NCI-H82 (cell line): ENCODE measurements at regions not wholly inside any gene's neighbourhood (a gene's known extent, or its start where the extent isn't known, plus 50 kb on each side); places are given as distances from the start of the nearest gene placed in this dataset.
"Not testable (repeated sequence)": the region's sequence is repeated elsewhere in the genome, so short reads cannot be mapped to it uniquely, and the experiment has no call there.

ENCODE experiments used
- DNase-seq: peaks from one replicate; lab custom pipeline; 2025; lab: John Stamatoyannopoulos, UW

DNA sequence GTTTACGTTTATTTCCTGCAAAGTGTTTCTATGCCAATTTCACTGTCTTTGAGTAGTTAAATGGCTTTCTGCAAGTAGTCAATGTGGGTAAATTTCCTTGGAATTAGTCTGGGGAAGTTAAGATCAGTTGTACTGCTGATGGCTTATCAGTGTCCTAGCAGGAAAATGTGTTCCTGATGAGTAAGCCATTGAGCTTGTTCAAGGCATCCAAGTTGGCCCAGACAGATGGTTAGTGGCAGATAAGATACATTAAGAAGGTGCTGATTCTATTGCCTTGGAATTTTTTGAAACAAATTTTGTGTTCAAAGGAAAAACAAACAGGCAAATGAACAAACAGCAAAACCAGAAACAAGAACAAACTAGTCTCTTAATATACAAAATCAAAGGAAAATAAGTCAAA lies 258.4 kb downstream of the MAP2K6 start:
- DNase-seq: no peak

DNA sequence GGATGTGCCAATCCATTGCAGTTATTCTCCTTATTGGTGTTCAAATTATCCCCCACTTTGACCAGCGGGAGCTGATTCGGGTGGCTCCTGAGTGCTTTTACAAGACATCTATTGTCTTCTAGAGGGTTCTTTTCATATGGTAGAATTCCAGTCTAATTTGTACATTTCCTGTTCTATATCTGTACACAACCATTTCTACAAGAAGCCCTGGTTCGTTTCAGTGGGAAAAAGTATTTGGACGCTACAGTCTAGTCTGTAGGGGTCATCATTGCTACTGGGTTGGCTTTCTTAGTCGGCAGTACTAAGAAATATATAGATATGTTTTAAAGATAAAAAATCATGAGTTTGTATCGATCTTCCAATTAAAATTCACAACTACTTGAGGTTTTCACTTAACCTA lies 262.6 kb downstream of the MAP2K6 start:
- DNase-seq: no peak

DNA sequence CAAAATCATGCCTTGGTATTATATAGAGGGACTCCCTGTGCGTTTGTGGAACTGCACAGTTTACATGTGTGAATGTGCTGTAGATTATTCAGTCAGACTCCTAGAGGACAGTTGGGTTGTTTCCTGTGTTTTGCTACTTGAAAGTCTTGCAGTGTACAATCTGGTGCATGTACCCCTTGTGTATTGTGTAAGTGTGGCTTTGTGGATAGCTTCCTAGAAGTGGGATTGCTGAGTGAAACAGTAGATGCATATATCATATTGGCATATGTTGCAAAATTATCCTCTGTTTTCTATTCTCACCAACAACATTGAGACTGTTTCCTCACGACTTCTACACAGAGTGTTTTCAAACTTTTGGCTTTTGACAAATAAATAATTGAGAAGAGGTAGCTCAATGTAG lies 263.7 kb downstream of the MAP2K6 start:
- no peak for DNase-seq

DNA sequence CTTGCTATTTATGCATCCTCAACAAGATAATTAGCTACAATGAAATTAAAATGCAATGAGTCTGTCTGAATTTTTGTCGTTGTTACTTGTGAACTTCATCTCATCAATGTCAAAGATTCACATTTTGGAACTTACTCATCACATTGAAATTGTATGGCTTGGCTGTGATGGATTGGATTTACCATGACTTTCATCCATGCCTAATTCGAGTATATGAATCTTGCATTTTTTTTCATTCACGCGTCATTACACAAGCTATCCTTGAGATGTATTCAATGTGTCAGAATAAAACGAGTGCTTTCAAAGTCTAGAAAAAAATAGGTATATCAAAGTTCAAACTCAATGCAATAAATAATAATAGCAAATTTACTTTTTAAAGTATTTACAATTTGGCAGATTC lies 265.3 kb downstream of the MAP2K6 start:
- DNase-seq: no peak

DNA sequence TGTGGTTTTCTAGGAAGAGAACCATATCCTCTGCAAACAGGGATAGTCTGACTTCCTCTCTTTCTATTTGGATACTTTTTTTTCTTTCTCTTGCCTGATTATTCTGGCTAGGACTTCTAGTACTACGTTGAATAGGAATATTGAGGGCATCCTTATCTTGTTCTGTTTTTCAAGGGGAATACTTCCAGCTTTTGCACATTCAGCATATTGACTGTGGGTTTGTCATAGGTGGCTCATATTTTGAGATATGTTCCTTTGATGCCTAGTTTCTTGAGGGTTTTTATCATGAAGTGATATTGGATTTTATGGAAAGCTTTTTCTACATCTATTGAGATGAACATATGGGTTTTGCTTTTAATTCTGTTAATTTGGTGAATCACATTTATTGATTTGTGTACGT lies 269.8 kb downstream of the MAP2K6 start:
- no peak for DNase-seq

DNA sequence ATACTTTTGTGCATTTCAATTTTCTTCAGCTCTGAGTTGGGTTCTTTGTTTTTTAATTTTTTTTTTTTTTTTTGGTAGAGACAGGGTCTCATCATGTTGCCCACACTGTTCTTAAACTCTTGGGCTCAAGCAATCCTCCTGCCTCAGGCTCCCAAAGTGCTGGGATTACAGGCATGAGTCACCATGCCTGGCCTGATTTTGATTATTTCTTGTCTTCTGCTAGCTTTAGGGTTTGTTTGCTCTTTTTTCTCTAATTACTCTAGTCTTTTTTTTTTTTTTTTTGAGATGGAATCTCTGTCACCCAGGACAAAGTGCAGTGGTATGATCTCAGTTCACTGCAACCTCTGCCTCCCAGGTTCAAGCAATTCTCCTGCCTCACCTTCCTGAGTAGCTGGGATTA lies 270.7 kb downstream of the MAP2K6 start:
- not testable (repeated sequence) for DNase-seq

DNA sequence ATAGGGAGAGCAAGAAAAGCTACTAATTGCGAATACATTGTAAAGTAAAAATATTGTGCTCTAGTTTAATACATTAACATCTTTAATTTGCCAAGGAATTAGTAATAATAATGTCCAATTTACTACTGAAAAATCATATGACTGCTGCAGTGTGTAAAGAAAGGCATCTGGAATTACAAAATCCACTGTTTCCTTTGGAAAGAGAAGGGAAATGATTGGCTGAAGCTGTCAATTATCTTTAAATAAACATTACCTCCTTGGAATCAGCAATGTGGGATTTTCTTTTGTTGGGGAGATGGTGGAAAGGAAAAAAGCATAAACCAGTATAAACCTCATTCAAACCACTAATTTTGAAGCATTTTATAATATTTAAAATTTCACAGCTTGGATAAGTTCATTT lies 276.0 kb downstream of the MAP2K6 start:
- DNase-seq: no peak

DNA sequence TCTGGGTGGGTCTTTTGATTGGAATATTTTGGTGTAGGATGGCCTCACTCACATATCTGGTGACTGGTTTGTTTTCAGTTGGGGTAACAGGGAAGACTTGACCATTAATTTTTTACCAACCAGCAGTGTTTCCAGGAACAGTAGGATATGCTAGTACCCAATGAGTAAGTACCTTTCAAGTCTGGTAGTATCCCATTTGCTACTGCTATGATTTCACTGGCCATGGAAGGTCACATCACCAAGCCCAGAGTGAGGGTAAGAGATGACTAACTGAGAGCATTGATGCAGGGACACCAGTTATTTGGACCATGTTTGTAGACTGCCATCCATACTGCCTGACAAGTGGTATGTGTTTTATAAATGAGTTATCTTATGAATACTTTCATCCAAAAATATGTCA lies 277.7 kb downstream of the MAP2K6 start:
- DNase-seq: no peak

DNA sequence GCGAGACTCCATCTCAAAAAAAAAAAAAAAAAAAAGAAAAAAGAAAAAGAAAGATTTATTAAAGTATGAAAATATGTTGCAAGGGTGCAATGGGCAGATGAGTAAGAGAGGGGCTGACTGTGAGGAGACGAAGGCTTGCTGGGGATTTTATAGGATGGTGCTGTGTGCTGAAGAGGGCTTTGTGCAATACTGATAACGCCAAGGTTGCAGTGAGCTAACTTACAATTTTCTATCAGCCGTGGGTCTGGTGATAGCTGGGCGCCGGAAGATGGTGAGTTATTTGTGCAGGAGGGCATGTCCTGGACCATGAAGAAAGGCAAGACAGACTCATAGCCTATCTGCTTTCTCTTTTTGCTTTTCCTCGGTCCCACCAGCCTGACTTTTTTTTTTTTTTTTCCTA lies 281.1 kb downstream of the MAP2K6 start:
- no peak for DNase-seq

DNA sequence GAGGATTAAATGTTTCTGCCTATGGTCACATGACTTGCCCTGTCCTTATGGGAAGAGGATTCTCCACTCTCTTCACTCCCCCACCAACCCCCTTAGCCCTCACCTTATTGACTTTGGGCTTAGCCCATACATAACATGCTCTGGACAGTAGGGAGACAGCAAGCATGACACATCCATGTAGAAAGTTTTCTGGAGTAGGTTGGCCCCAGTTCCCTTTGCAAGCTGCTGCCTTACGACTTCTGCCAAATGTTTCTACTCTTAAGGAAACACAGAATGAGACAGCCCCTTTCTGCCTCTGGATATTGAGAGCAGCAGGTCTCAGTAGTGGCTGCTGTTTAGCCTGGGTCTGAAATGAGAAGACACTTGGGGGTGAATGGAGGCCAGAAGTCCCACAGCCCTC lies 282.2 kb downstream of the MAP2K6 start:
- no peak for DNase-seq

DNA sequence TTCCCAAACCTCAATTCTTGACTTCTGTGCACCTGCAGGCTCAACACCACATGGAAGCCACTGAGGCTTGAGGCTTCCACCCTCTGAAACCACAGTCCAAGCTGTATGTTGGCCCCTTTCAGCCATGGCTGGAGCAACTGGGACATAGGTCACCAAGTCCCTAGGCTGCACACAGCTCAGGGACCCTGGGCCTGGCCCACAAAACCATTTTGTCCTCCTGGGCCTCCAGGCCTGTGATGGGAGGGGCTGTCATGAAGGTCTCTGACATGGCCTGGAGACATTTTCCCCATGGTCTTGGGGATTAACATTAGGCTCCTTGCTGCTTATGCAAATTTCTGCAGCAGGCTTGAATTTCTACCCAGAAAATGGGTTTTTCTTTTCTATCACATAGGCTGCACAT lies 283.9 kb downstream of the MAP2K6 start:
- DNase-seq: not testable (repeated sequence)

DNA sequence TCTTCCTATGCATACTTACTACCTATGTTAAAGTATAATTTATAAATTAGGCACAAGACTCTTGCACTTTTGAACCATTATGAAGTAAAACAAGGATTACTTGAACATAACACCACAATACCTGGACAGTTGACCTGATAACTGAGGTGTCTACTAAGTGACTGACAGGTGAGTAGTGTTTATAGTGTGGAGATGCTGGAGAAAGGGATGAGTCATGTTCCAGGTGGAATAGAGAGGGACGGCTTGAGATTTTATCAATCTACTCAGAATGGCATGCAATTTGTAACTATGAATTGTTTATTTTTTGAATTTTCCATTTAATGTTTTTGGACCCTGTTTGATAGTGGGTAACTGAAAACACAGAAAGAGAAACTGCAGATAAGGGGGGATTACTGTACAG lies 287.6 kb downstream of the MAP2K6 start:
- DNase-seq: no peak

DNA sequence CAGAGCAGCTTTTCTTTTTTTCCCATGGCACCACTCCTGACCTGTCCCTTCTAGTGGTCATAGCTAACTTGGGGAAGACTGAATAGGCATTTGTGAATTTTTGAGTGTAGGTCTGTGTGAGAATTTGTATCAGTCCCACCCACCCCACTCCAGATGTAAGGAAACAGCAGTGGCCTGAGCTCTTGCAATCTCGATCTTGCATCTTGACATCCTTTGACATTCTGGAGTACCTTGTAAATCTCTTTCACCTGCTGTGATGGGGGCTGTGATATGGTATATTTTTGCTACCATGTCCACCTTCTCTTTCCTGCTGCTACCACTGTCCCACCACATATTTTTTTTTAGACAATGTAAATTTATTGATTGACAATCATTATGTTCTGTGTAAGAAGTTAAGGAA lies 289.3 kb downstream of the MAP2K6 start:
- DNase-seq: no peak

DNA sequence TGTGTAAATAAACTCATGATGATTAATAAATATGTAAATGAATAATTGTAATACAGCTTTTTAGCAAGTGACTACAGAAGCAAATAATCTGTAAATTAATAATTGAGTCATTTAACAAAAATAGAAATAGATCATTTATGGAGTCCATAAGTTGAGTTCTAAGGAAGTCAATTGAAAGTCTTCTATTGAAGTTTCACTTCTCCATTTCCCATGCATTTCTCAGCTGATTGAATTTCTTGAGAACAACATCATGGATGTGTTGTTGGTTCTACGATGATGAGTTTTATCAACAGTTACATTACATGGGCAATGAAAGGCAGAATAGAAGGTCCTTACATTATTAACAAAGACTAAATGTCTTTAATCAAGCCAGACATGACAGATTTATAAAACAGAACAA lies 290.4 kb downstream of the MAP2K6 start:
- DNase-seq: no peak

DNA sequence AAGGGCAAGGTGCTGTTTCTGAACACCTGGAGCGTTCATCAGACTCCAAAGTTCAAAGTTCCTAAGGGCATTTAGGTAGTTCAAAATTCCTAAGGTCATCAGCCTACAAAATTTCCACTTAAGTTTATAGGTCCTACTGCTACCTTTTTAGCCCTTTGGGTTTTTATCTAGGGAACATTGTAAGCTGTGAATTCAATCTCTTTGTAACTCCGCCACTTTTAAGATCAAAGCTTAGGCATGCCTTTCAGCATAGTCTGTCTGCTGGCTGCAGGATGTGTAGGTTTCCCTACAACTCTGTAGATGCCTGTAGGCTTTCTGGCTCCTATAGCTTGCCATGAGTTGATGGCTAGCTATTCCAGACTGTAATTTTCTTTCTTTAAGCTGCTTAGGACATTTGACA lies 291.6 kb downstream of the MAP2K6 start:
- DNase-seq: no peak

DNA sequence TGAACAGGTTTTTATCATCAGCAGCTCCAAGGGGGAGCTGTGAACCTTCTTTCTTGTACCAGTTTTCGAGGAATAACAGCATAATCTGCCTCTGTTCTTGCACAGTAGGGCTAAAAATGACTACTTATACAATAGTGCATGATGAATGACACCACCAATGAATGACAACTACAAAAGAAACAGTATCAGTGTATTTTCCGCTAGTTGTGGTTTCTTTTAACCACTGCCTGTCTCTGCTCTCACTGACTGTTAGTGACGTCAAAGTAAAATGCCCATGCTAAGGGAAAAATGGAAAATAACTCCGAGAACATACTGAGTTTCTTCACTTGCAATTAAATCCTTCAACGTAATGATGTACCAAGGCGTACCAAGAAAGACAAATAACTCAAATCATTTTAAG lies 294.9 kb downstream of the MAP2K6 start:
- no peak for DNase-seq

DNA sequence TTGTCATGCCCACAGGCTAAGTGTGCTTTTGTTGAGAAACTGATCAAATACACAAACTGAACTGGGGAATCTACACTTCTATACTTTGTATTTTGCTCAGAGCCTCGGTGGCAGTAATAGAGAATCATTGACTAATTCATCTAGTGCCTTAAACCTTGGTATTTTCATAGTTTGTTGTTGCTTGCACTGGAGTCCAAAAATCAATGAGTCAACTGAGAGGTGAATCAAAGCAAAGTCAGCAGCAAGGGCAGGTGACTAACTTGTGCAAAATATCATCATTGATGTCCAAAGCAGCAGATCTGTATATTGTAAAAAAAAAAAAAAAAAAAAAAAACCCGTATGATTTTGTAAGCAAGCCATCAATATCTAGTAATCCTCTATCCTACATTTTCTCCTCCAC lies 296.4 kb downstream of the MAP2K6 start:
- DNase-seq: no peak

DNA sequence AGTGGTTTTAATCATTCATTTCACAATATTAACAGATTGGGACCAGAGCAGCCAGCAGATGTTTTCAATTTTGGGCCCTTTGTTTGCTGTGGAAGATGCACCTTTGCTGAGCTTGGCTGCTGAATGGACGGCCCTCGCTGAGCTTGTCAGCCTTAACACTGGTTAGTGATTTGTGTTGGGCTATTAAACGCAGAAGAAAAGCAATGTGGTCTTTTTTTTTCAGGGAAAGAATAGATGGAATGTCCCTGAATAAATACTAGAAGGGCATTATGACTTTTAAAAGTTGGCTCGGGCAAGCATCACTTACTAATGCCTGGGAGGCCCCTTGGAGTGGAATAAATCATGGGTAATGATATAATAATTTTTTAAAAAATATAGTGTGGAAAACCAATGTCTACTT lies 297.0 kb downstream of the MAP2K6 start:
- DNase-seq: peak; percentile 28

DNA sequence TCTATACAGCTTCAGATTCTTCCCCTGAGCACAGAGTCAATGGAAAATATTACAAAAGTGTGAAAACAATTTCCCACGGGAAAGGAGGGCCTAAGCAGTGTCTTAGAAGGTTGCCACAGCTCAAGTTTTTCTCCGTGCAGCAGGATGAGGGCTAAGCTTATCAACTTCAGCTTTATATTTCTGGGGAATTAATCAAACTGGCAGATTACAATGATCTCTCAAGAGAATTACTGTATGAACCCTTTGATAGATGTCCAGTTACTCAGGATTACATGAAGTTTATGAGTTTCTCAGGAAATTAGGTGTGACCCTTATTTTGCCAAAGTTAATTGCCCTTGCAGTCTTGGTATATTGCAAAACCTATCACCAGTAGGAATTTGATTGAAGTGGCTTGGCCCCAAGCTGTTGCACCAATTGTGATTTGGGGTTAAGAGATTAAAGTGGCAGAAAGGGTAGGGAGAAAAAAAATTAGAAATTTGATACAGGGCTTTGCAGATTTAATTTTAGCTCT lies 298.4 kb downstream of the MAP2K6 start:
- peak; percentile 98 for DNase-seq

DNA sequence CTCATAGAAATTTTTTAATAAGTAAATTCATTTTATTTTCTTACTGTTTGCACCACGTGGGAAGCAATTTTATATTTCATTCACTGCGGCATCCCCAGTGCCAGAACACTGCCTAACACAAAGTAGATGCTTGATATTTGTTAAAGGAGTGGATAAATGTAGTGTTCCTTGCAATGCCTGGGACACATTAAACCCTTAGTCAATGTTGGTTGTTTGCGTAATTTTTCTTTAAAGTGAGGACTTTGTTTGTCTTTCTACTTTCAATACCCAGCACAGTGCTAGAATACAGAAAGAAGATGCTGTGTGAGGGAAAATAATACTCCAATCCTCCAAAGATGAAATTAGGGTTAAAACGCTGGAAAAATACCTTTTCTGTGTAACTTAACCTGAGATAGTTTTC lies 299.3 kb downstream of the MAP2K6 start:
- DNase-seq: no peak

DNA sequence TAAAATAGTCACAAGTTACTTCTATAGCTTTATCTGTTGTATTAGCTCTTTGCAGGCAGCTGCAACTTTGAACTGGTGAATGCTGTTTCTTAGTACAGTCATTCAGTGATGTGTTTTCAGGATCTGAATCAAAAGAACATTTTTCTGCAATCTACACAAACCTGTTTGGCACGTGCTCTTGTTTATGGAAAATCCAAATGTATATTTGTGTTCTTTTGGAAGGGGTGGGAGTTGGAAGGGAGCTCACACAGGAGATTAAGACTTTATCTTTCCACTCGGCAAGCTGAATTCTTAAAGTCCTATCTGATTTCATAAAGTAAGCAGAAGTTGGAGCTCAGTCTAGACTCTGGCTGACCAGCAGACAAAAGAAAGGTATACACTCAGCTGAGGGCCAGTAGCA lies 300.2 kb downstream of the MAP2K6 start:
- DNase-seq: no peak

DNA sequence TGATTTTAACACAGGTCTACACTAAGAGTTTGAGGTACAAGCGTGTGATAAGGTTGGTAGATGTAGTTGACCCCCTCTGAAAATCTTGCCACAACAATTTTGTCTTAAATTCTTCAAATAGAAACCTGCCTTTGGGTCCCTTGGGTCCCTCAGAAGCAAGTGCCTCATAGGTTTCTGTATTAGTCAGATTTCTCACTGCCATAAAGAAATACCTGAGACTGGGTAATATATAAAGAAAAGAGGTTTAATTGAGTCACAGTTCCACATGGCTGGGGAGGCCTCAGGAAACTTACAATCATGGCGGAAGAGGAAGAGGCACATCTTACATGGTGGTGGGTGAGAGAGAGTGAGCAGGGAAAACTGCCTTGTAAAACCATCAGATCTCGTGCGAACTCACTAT lies 301.2 kb downstream of the MAP2K6 start:
- DNase-seq: no peak

DNA sequence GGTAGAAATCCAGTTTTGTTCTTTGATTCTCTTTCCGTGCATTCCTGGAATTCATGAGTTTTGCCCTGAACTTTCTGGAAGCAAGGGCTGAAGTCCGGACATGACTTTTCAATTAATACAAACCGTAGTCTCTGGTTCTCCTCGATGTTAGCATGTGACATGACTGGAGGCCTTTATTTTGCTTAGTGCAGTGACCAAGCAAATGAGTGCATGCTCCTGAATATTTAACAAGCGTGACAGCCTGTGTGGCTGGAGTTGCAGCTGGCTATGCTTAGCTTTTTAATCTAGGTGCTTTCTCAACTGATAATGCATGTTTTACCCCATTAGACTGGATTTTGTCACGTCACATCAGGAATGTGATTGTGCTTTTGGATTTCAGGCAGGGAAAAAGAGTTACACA lies 302.1 kb downstream of the MAP2K6 start:
- DNase-seq: peak; percentile 64

DNA sequence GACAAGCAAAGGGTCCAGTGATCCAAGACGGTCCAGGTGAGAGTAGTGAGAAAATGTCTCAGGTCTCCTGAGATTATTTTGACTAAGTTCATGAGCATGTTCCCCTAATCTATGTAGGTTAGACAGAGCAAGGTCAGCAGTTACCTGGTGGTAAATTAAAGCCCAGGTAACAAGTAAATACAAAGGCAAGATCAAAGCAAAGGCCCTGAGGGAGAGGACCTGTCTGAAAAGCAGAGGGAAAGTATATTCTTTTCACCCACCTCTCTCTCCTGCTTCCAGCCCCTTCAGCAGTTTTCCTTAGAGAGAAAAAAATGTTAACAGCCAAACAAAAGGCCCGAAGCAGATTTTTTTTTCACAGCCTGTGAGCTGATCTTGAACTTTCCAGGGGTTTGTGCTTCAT lies 302.7 kb downstream of the MAP2K6 start:
- DNase-seq: no peak

DNA sequence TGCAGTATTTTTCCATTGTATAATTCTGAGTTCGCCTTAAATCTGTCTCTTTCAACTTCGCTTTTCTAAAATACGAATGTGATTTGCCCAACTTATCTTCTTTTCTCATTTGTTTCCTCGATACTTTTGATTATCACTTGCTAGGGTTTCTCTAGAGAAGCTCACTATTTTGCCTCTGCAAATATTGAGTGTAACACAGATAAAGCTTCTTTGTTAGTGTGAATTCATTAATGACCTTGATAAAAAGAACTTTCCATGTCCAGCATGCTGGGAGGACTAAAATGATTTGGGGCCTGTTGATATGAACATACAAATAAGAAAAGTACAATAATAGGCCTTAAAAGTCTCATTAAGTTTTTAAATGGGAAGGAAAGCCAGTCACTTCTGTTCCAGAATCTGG lies 303.3 kb downstream of the MAP2K6 start:
- no peak for DNase-seq
